Activated CD8-positive, alpha-beta T cell treated with anti-CD3 and anti-CD28 coated beads for 36 hours (primary cell): ENCODE measurements at regions not wholly inside any gene's neighbourhood (a gene's known extent, or its start where the extent isn't known, plus 50 kb on each side); places are given as distances from the start of the nearest gene placed in this dataset.

Experiments used
- ATAC-seq: fragments of 200-7000 bp; cut with Tn5 transposase; one replicate; pipeline ENCODE4 v1.10.0; 2021; ENCODE audit warnings: mild to moderate bottlenecking, moderate library complexity
- CTCF ChIA-PET: fragments of 350-600 bp; sonication (Branson Sonifier 250); formaldehyde crosslinking; loops from one replicate; lab custom pipeline; 2021; ENCODE audit warnings: antibody characterized with exemption; lab: Charles Lee
- POLR2A ChIA-PET: fragments of 350-600 bp; sonication (Branson Sonifier 250); formaldehyde crosslinking; loops from one replicate; lab custom pipeline; 2021; ENCODE audit warnings: antibody characterized with exemption; lab: Charles Lee
- DNase-seq: peaks from one replicate; pipeline ENCODE4 v3.0.0-alpha.2; 2020
- H3K27ac Mint-ChIP-seq: one replicate; pipeline ENCODE4 v1.8.0; 2021; ENCODE audit warnings: mild to moderate bottlenecking, mixed read lengths
- H3K27me3 Mint-ChIP-seq: one replicate; pipeline ENCODE4 v1.8.0; 2021; ENCODE audit warnings: mixed read lengths
- H3K36me3 Mint-ChIP-seq: one replicate; pipeline ENCODE4 v1.8.0; 2021; ENCODE audit warnings: low read depth, mixed read lengths
- H3K4me1 Mint-ChIP-seq: one replicate; pipeline ENCODE4 v1.8.0; 2021; ENCODE audit warnings: low read depth, mixed read lengths
- H3K4me3 Mint-ChIP-seq: one replicate; pipeline ENCODE4 v1.8.0; 2021; ENCODE audit warnings: mild to moderate bottlenecking, moderate library complexity, mixed read lengths
- H3K9me3 Mint-ChIP-seq: one replicate; pipeline ENCODE4 v1.8.0; 2021; ENCODE audit warnings: mixed read lengths
- CTCF ChIP-seq: fragments of 200-600 bp; IDR thresholded peaks from one replicate; pipeline ENCODE4 v1.8.0; 2022; ENCODE audit warnings: antibody characterized with exemption, mild to moderate bottlenecking
- intact Hi-C: fragments of 100-400 bp; cut with micrococcal nuclease; formaldehyde crosslinking; loops from one replicate; pipeline ENCODE4 v1.10.0; 2022

GRCh38 chr4:33883111-33883510, 2361.2 kb downstream of the ARAP2 start:
- H3K4me3 Mint-ChIP-seq: no peak overlapping the region
- H3K36me3 Mint-ChIP-seq: no peaks in the 10 kb centered on the region
- TF ChIP-seq CTCF: no peak
- ChIA-PET POLR2A (no interaction called here), CTCF (no interaction called here)
- no peaks in the 10 kb centered on the region for H3K27me3 Mint-ChIP-seq
- no peak for ATAC-seq
- no peaks in the 10 kb centered on the region for H3K4me1 Mint-ChIP-seq
- H3K9me3 Mint-ChIP-seq: peaks cover 7% of the 10 kb centered on the region
- H3K27ac Mint-ChIP-seq: no peak overlapping the region
- intact Hi-C loops: no loop called here
- DNase-seq: no peak

- ATAC-seq: no peak
Measured at GRCh38 chr4:33886356-33886755, 2358.0 kb downstream of the ARAP2 start.

GRCh38 chr4:33890841-33891240, 2353.5 kb downstream of the ARAP2 start:
- no peak overlapping the region for H3K4me3 Mint-ChIP-seq
- ChIA-PET CTCF (no interaction called here), POLR2A (no interaction called here)
- H3K36me3 Mint-ChIP-seq: no peaks in the 10 kb centered on the region
- intact Hi-C loops: no loop called here
- peaks cover 9% of the 10 kb centered on the region for H3K9me3 Mint-ChIP-seq
- H3K27ac Mint-ChIP-seq: no peak overlapping the region
- no peak for ATAC-seq
- no peak for TF ChIP-seq CTCF
- DNase-seq: no peak
- no peaks in the 10 kb centered on the region for H3K27me3 Mint-ChIP-seq
- no peaks in the 10 kb centered on the region for H3K4me1 Mint-ChIP-seq

More at GRCh38 chr4:33886356-33886755, 2358.0 kb downstream of the ARAP2 start:
- Mint-ChIP-seq H3K4me3 (no peak overlapping the region), H3K4me1 (no peaks in the 10 kb centered on the region), H3K9me3 (peaks cover 7% of the 10 kb centered on the region), H3K36me3 (no peaks in the 10 kb centered on the region), H3K27me3 (no peaks in the 10 kb centered on the region), H3K27ac (no peak overlapping the region)
- ChIA-PET POLR2A (no interaction called here), CTCF (no interaction called here)
- intact Hi-C loops: no loop called here
- DNase-seq: no peak
- TF ChIP-seq CTCF: no peak

GRCh38 chr4:33911959-33912358, 2332.4 kb downstream of the ARAP2 start:
- Mint-ChIP-seq H3K36me3 (no peaks in the 10 kb centered on the region), H3K4me3 (no peak overlapping the region), H3K9me3 (peaks cover 6% of the 10 kb centered on the region), H3K27ac (no peak overlapping the region), H3K27me3 (no peaks in the 10 kb centered on the region), H3K4me1 (no peaks in the 10 kb centered on the region)
- ChIA-PET POLR2A (no interaction called here), CTCF (no interaction called here)
- no peak for TF ChIP-seq CTCF
- DNase-seq: no peak
- ATAC-seq: no peak
- intact Hi-C loops: no loop called here

GRCh38 chr4:33914386-33914785, 2329.9 kb downstream of the ARAP2 start:
- Mint-ChIP-seq H3K4me3 (no peak overlapping the region), H3K36me3 (no peaks in the 10 kb centered on the region), H3K27me3 (no peaks in the 10 kb centered on the region), H3K9me3 (peaks cover 2% of the 10 kb centered on the region), H3K4me1 (no peaks in the 10 kb centered on the region), H3K27ac (no peak overlapping the region)
- CTCF ChIA-PET: no interaction called here
- POLR2A ChIA-PET: no interaction called here
- DNase-seq (no peak), ATAC-seq (no peak)
- TF ChIP-seq CTCF: no peak
- intact Hi-C loops: no loop called here
